Testis (tissue), 2 donors: ENCODE measurements at regions not wholly inside any gene's neighbourhood (a gene's known extent, or its start where the extent isn't known, plus 50 kb on each side); places are given as distances from the start of the nearest gene placed in this dataset.

Experiments used
- DNase-seq: peaks from one replicate; pipeline ENCODE4 v3.0.0-alpha.2; 2019
- H3K27ac ChIP-seq, 2 donors: fragments of 200-600 bp; sonication (generic); one replicate each; pipeline ENCODE4 v1.5.1; 2019
- H3K27me3 ChIP-seq: fragments of 200-600 bp; sonication (generic); one replicate; pipeline ENCODE4 v1.5.1; 2019
- H3K36me3 ChIP-seq: fragments of 200-600 bp; sonication (generic); one replicate; pipeline ENCODE4 v1.5.1; 2017; ENCODE audit warnings: low read depth; ENCODE audit errors: missing control alignments
- H3K4me1 ChIP-seq: fragments of 200-600 bp; sonication (generic); one replicate; pipeline ENCODE4 v1.5.1; 2019
- H3K4me3 ChIP-seq, 2 donors: fragments of 200-600 bp; sonication (generic); one replicate each; pipeline ENCODE4 v1.5.1; 2017 to 2019
- H3K9me3 ChIP-seq: fragments of 200-600 bp; sonication (generic); one replicate; pipeline ENCODE4 v1.5.1; 2017
- POLR2A ChIP-seq: fragments of 450-650 bp; IDR thresholded peaks from one replicate; pipeline ENCODE4 v1.6.1; 2017; ENCODE audit warnings: antibody characterized with exemption, mild to moderate bottlenecking, moderate library complexity
- WGBS, 2 donors: methylation state at CpG; one replicate each; pipeline ENCODE4 v1.1.5; 2018; 5-methylcytosine and 5-hydroxymethylcytosine counted together
- intact Hi-C: fragments of 100-400 bp; cut with DNase I; formaldehyde crosslinking; loops from one replicate; pipeline ENCODE4 v1.15.1; 2023; ENCODE audit warnings: low total_unique reads
- TF ChIP-seq, protein P1 (sequence below), 3 experiments: fragments of 450-650 bp in 2 of 3; fragments of 200-600 bp in 1 of 3; sonication (generic) in 1 of 3; IDR thresholded peaks; one replicate each; pipeline ENCODE4 v1.5.1; 2016 to 2019; ENCODE audit warnings: antibody characterized with exemption in 3 of 3, mild to moderate bottlenecking in 2 of 3, moderate library complexity in 1 of 3

DNA sequence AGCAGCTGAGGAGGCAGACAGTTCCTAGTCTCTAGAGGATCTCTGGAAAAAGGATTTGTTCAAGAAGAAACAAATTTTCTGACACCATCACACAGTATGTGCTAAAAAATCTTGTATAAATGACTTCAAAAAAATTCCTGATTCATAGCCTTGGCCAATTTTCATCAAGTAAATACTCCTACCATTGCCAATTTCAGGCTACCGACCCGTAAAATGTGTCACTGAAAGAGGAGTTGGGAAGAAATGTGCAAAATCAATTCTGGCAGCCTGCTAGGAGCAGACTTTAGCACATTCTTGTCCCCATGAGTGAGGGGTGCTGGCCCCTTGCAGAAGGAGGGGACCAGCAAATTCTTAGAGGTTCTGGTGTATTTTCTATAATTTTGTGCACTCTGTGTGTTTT is 109.4 kb downstream of the TMEM30B start:
- Histone ChIP-seq H3K9me3 (no peaks in the 10 kb centered on the region), H3K27me3 (no peaks in the 10 kb centered on the region), H3K4me1 (no peaks in the 10 kb centered on the region), H3K36me3 (no peaks in the 10 kb centered on the region), H3K27ac (no peak overlapping the region), H3K4me3 (no peak overlapping the region)
- WGBS, 2 donors: 63 to 65% methylated on average over 2 of the region's 2 CpGs
- intact Hi-C loops: no loop called here
- TF ChIP-seq, protein P1, sequence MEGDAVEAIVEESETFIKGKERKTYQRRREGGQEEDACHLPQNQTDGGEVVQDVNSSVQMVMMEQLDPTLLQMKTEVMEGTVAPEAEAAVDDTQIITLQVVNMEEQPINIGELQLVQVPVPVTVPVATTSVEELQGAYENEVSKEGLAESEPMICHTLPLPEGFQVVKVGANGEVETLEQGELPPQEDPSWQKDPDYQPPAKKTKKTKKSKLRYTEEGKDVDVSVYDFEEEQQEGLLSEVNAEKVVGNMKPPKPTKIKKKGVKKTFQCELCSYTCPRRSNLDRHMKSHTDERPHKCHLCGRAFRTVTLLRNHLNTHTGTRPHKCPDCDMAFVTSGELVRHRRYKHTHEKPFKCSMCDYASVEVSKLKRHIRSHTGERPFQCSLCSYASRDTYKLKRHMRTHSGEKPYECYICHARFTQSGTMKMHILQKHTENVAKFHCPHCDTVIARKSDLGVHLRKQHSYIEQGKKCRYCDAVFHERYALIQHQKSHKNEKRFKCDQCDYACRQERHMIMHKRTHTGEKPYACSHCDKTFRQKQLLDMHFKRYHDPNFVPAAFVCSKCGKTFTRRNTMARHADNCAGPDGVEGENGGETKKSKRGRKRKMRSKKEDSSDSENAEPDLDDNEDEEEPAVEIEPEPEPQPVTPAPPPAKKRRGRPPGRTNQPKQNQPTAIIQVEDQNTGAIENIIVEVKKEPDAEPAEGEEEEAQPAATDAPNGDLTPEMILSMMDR (IDR thresholded peaks at IDR 0.05): no peak
- no peak for TF ChIP-seq POLR2A
- no peak for DNase-seq

DNA sequence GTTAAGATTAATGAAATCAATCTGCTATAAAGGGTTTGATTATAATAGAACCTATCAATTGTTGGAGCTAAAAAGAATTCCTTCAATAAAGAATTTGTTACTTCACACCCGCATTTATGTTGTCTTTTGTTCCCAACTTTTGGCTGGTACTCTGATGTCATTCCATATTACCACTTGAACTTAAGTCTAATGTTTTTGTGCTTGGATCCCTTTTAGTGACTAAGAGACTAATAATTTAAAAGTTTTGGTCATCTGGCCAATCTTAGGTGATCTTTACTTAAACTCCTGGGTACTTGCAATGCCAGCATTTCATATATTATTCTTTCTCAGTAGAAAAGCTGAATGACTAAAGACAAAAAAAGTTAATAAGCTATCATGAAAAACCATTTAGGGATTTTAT is 113.0 kb downstream of the TMEM30B start:
- intact Hi-C loops: no loop called here

DNA sequence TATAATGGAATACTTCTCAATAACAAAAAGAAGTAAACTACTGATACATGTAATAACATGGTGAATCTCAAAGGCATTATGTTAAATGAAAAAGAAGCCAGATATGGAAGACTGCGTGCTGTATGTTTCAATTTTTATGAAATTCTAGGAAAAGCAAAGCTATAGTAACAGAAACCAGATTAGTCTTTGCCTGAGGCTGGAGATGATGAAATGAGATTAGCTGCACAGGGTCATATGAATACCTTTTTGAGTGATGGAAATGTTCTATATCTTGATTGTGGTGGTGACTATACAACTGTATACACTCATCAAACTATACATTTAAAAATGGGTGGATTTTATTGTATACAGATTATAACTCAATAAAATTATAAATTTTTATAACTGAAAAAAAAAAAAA is 113.5 kb downstream of the TMEM30B start:
- Histone ChIP-seq H3K27me3 (no peaks in the 10 kb centered on the region), H3K27ac (no peak overlapping the region), H3K9me3 (no peaks in the 10 kb centered on the region), H3K36me3 (no peaks in the 10 kb centered on the region), H3K4me1 (no peaks in the 10 kb centered on the region), H3K4me3 (no peak overlapping the region)
- intact Hi-C loops: no loop called here
- DNase-seq: no peak
- TF ChIP-seq POLR2A: no peak
- TF ChIP-seq, protein P1 (IDR thresholded peaks at IDR 0.05): no peak
- WGBS, 2 donors: 90 to 95% methylated on average over 1 of the region's 1 CpG

More for the DNA sequence above, 113.0 kb downstream of the TMEM30B start:
- no peaks in the 10 kb centered on the region for H3K36me3 ChIP-seq
- H3K27ac ChIP-seq: no peak overlapping the region
- H3K27me3 ChIP-seq: no peaks in the 10 kb centered on the region
- no peak overlapping the region for H3K4me3 ChIP-seq
- WGBS, 2 donors: 92 to 97% methylated on average over 1 of the region's 1 CpG
- no peaks in the 10 kb centered on the region for H3K4me1 ChIP-seq
- DNase-seq: no peak
- no peaks in the 10 kb centered on the region for H3K9me3 ChIP-seq
- TF ChIP-seq POLR2A: no peak
- TF ChIP-seq, protein P1 (IDR thresholded peaks at IDR 0.05): no peak

DNA sequence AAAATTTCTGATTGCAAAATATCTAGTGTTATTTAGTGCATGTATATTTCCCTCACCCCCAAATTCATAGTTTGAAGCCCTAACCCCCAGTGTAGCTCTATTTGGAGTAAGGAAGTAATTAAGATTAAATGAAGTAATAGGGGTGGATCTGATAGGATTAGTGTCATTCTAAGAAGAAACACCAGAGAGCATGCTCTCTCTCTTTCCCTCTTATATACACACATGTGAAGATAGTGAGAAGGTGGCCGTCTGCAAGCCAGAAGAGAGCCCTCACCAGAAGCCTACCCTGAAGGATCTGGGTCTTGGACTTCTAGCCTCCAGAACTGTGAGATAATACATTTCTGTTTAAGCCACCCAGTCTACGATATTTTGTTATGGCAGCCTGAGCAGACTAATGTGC is 120.3 kb downstream of the TMEM30B start:
- H3K4me3 ChIP-seq: no peak overlapping the region
- H3K36me3 ChIP-seq: no peaks in the 10 kb centered on the region
- 83 to 91% methylated on average over 2 of the region's 2 CpGs for WGBS, 2 donors
- H3K9me3 ChIP-seq: no peaks in the 10 kb centered on the region
- no peak overlapping the region for H3K27ac ChIP-seq
- TF ChIP-seq, protein P1 (IDR thresholded peaks at IDR 0.05): no peak
- TF ChIP-seq POLR2A: no peak
- DNase-seq: no peak
- no peaks in the 10 kb centered on the region for H3K27me3 ChIP-seq
- no peaks in the 10 kb centered on the region for H3K4me1 ChIP-seq
- intact Hi-C loops: no loop called here

DNA sequence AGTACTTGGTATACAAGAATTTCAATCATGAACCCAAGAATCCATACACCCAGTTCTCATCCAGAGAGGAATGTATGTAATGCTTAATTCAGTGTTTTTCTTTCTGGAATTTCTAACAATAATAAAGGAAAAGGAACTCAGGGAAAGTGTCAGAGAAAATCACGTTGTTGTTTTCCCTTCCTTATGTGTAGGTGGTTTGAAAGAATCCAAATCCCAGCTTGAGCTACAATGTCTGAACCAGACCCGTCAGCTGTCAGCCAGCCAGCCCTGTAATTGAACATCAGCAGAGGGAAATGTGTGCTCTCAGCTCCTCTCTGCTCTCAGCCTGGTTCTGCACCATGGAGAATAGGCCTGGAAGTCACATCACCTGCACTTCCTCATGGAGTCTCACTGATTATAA is 126.5 kb downstream of the TMEM30B start:
- H3K27me3 ChIP-seq: no peaks in the 10 kb centered on the region
- no peaks in the 10 kb centered on the region for H3K9me3 ChIP-seq
- no peaks in the 10 kb centered on the region for H3K4me1 ChIP-seq
- no peak for TF ChIP-seq POLR2A
- TF ChIP-seq, protein P1 (IDR thresholded peaks at IDR 0.05): no peak
- H3K4me3 ChIP-seq: no peak overlapping the region
- H3K36me3 ChIP-seq: no peaks in the 10 kb centered on the region
- no peak for DNase-seq
- intact Hi-C loops: no loop called here
- no peak overlapping the region for H3K27ac ChIP-seq
- 59 to 70% methylated on average over 2 of the region's 2 CpGs for WGBS, 2 donors
